ENCODE measurements at regions not wholly inside any gene's neighbourhood (a gene's known extent, or its start where the extent isn't known, plus 50 kb on each side); places are given as distances from the start of the nearest gene placed in this dataset.

DNA sequence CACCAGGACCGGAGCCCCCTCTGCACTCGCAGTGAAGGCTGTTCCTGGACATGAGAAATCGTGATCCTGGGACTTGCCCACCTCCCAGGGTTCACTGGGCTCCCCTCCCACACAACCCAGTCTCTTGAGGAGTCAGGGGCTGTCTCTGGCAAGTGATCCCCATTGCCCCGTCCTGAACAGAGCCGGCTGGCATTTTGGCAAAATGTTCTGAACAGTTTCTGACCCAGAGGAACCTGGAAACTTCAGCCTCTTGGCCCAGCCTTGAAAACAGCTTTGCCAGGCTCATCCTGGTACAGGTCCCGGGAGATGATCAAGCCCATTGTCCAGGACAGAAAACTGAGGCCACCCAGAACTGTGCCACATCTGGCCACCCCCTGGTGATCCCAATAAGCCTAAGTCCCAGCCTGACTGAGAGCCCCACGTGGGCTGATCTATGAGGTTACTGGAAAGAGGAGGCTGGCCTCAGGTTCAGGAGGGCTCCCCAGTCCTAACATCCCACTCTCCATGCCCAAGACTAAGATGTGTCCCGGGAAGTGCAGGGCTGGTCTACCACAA, 115.7 kb downstream of the OAT start:
- no peak for DNase-seq (ENCODE audit: low spot score)

DNA sequence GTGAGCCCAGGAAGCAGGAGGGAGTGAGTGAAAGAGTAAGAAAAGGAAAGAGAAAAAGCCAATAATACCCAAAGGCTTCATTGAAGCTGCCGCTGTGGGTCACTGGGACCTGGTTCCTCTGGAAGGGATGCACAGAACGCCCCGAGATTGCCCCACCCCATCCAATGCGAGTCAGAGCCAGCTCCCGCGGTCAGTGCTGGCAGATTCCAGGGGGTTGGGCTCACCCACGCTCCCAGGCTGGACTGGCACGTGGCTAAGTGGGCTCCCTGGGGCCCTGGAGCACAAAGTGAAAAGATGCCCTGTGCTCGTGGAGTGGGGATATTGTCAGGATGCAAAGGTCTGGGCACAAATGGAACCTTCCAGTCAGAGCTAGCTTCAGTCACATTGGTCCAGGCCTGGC, 117.0 kb downstream of the OAT start:
- DNase-seq (ENCODE audit: low spot score), result no peak

DNA sequence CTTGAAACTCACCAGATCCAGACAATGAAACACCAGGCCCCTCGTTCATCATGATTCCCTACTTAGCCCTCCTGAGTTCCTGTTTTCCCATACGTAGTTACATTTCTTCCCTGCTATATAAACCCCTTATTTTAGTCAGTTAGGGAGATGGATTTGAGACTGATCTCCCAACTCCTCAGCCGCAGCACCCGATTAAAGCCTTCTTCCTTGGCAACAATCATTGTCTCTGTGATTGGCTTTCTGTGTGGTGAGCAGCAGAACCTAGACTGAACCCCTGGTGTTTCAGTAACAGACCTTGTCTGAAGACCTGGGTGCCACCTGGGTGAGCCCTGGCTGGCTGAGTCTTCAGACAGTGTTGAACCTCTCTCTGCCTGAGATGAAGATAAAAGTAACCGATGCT, 118.0 kb downstream of the OAT start:
- no peak for DNase-seq (ENCODE audit: low spot score)

DNA sequence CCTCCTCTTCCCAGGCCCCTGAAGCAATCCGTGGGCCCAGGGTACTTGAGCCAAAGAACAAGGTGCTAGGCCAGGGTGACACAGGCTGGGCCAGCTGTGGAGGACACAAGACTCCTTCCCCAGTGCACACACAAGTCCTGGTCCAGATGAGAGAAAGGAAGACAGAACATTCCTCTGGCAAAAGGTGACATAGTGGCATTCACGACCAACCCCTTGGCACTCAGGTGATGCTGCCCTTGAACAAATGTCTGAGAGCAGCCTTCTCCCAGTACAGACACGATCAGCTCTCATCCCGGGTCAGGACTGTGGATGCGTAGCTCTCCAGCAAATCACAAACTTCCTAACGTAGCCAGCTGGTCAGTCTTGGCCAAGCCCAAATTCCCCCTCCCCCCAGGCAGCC, 118.5 kb downstream of the OAT start:
- no peak for DNase-seq (ENCODE audit: low spot score)

DNA sequence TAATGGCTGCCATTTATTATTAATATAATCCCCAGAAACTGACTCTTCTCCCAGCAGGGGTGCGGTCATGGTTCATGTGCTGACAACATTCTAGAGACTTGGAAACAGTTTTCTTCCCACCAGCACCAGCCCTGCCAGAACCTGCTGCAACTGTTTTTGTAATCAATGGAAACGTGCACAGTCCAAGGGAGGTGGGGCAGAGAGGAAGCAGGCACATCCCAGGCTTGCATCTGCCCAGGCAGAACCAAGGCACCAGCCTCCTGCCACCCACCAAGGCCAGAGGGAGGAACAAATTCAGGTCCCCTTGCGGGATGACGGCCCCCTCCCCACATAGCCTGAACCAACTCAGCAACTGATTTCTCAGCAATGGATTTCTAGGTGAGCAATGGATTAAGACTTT, 119.0 kb downstream of the OAT start:
- no peak for DNase-seq (ENCODE audit: low spot score)

DNA sequence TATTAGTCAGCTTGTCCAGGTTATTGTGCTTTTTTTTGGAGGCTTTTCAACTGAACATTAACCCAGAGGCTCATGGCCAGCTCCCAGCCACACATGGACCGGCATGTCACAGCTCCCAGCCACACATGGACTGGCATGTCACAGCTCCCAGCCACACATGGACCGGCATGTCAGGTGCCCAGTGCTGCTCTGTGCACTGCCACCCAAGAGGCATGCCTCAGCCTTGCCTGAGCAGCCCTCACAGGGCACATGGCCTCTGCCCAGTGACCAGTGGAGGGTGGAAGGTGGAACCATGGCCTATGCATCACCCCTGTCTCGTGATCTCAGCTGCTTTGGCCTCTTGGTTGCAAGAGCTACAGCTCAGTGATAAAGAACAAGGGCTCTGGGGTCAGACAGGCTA, 119.8 kb downstream of the OAT start:
- no peak for DNase-seq (ENCODE audit: low spot score)

DNA sequence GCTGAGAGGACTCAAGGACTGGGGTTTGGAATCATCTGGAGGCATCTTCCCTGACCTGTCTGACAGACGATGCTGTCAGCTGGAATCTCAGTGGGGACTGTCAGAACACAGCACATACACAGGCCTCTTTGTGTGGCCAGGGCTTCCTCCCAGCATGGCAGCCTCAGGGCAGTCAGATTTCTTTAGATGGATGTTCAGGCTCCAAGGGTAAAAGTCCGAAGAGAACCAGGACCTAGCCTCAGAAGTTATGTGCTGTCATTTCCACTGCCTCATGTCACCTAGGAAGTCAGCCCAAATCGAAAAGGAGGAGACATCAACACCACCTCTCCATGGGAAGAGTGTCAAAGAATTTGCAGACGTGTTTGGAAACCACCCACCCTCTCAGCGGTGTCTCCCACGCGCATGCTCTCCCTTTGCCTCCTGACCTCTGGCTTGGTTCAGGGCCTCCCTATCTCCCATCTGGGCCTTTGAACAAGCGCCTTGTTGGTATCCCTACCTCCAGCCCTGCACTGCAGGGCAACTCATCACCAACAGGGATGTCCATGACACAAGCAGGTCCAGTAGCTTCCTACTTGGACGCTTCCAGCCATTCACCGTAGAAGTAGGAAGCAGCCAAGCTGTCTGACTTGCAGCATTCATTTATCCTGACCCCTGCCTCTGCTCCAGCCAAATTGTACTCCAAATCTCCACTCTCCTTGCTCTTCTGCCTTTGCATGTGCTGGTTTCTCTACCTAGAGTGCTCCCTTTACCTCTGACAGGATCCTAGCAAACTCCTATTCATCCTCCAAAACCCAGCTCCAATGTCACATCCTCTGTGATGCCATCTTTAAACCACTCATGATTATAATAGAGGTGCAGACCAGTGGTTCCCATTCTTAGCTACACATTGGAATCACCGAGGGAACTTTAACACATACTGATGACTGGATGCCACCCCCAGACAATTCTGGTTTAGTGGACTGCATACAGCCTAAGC, 121.6 kb downstream of the OAT start:
- DNase-seq (ENCODE audit: low spot score), result no peak

DNA sequence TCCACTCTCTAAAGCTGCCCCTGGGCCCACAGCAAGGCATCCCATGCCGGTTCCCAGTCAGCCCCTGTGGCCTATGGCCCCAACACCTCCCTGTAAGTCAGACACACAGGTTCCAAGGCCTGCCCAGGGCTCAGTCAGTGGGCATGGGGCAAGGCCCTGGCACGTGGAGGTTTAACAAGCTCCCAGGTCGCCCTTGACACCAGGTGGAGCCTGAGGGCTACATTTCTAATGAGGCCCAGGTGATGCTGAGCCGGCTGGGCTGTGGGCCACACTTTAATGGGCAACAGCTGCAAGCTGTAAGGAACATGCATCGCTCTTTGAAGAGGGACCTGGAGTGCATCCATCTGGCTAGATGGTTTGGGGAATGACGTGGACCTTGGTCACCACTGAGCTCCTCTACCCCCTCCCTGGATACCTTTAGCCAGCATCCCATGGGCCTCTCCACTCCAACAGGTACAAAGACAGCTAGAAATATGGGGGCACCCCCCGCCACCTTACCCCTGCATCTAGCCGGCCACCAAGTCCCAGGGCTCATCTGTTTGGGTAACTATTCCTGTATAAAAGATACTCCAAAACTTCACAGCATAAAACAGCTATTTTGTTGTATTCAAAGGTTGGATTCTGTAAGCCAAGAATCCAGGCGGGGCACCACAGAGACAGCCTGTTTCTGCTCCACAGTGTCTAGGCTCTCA, 122.5 kb downstream of the OAT start:
- DNase-seq (ENCODE audit: low spot score), result no peak

DNA sequence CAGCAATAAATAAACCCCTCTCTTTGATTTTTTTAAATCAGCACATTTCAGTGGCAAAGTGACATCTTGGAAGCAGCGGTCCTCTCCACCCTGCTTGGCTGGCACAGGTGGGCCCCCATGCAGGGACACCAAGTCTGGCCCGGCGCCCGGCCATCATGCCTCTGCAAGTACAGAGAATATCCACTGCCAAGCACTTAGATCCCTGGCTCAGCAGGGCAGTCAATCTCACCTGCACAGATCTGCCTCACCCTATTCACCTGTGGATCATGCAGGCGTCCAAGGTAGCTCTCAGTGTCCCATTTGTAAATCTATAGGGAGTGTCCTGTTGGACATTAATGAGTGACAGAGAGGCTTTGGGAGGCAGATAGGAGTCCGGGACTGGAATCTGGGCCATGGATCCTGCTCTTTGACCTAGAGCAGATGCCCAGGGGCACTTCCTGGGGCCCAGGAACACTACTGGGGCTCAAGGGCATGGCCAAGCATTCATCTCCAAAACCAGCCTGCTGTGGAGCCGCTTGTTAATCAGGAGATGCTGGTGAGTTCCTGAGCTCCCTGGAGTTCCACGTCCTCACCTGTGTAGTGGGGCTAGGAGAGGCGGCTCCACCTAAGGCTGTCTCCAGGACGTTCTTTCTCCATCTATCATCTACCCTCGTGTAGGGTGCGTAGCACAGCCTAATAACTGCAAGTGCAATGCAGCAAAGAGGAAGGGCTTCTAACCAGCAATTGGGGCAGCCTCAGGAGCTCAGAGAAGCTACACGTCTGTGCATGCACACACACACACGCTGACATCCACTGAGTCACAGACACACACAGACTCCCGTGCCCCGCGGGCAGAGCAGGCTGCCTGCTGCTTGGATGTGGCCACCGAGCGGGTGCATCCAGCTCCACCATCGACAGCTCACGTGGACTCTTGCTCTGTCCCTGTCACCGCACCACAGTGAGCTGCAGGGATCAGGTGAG, 123.6 kb downstream of the OAT start:
- no peak for DNase-seq (ENCODE audit: low spot score)

DNA sequence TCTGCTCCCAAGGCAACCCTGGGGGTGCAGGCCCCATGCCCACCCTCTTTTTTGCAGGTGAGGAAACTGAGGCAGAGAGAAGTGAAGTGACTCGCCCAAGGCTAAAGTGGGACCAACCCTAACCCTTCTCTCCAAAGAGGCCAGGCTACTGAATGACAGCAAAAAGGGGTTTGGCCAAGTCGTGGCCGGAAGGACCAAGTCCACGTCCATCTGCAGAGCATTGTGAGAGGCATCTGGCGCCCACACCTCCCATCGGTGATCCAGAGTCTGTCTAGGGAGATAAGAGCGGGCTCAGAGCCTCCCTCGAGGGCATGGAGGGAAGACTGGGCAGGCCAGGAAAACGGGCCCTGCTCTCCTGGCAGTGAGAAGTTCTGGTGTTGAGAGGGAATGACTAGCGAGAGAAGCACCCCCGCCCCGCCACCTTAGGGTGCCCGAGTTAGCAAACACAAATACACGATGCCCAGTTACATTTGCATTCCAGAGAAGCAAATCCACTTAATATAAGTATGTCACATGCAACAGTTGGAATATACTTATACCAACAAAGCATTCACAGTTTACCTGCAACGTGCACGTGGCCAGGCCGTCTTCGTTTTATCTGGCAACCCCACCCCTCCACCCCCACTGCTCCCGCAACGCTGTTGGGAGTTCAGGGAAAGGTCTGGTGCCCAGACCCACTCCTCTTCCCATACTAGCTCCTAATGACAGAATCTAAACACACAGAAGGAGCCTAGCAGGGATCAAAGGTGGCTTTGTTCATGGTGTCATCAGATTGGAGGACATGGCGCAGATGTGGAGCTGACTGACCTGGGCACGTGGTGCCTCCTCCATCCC, 124.9 kb downstream of the OAT start:
- DNase-seq (ENCODE audit: low spot score), result no peak

DNA sequence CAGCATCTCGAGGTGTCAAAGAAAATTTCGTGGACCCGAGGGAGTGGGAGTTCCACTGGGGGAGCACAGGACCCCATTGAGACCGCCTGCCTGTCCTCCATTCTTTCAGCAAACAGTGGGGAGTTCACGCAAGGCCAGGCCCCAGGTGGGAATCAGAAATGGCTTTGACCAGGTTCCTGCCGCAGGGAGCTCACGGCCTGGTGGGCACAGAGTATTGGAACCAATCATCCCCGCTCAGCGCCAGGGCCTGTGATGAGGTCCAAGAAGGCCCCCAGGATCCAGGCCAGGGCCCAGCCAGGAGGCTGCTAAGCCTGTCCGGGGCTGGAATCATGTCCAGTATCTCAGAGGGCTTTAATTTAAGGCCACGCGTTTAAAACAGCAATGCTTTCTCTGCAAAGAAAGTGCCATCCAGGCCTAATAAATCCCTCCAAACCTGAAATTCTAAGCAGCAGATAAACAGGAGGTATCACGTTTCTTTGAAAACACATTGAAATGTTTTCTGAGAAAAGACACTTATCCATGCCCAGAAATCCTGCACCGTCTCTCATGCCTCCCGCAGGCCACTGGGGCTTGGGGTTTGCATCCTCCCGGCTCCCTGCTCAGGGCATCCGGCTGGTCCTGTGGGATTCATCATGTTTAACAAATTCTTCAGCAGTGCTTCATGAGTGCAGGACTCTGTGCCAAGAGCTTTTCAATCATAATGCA, 125.7 kb downstream of the OAT start:
- DNase-seq (ENCODE audit: low spot score), result no peak

DNA sequence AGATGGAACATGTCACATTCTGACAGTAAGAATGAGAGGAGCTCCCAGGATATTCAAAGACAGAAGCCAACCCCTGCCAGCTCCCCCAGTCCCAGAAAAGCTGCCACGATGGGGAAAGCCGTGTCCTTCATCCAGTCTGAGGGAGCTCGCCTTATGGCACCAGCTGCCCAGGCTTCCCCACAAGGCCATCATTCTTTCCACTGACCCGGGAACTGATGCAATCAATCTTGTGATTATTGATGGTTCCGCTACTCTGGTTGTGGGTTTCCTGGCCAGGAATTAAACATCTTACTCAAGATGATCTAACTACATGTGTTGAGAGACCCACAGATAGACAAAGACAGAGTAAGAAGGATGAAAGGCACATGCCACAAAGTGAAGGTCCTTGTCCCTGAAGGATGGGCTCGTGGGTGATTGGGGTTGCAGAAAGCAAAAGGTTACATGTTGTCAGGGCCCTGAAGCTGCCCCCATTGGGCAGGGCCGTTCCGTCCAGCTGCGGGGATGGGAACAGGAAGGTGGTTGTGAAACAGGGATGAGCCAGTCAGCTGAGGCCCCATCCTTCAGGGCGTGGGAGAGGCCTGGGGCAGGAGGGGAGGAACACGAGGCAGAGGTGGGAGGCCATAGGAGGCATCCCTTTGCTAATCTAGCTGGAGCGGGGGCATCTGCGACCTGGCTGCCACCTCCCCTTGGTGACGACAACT, 127.6 kb downstream of the OAT start:
- no peak for DNase-seq (ENCODE audit: low spot score)

DNA sequence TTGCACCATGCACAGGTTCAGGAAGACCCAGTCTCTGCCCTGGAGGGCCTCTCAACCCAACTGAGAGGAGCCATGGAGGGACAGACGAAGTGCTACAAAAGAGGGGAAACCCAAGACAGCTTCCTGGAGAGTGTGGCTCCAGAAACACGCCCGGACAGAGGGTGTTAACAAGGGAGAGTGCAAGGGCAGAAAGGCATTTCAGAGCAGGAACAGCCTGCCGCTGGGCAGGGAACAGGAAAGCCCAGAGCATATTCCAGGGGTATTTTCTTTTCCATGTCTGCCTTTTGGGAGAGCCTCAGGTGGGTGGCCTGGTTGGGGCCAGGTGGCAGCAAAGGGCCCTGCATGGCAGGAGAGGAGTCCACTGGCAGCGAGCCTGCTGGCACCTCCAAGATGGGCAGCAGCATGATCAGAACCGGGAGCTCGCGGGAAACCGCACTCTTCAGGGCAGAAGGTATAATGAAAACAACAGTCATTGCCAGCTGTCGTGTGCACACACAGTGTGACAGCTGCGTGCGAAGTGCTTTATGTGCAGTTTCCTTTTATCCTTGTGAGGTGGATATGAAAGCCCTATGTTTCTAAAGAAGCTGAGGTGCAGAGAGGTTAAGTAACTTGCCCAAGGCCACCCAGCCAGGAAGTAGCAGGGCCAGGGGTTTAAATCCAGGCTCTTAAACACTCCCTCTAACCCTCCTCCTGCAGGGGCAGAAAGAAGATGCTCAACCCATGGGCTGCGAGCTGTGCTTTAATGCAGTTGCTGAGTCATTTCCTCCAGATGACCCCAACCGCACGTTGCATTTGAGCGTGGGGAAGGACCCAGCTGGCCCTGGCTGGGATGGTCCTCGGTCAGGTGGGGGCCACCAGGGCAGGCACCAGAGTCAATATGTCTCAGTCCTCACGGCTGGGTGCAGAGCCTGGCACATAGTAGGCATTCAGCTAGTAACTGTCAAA, 128.6 kb downstream of the OAT start:
- DNase-seq (ENCODE audit: low spot score), result no peak

DNA sequence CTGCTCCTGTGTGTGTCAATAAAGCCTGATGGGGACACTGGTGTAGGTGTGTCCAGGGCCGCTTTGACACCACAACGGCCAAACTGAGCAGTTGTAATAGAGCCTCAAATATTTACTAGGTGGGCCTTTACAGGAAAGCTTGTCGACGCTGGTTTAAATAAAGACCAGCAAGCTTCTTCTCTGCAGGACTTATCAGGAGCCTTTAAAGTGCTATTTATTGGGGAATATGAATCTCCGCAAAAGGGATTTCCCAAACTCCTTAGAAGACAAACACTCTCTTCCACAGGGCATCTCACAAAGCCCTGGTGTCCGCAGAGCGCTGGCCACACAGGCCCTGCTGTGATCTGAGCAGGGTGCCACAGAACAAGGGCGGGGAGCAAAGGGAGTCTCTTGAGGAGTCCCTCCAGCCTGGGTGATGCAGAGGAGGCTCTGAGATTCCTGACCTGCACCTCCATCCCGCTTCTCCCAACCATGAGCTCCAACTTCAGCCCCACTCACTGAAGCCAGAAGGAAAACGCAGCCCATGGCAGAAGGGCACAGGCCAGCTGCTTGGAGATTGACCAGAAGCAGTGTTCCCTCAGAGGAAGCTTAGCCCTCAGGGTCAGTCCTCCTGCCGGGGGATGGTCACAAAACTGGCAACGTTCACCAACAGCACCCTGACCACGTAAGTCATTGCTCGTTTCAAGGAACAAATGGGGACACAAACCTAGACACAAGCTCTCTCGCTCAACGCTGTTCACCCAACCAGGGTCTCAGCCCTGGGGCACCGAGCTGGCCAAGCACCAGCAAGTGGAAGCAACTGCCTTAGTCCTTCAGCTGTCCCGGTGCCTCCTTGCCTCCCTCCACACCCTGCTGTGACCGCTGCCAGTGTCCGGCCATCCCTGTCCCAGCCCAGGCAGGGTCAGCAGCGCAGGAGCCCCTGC, 129.5 kb downstream of the OAT start:
- no peak for DNase-seq (ENCODE audit: low spot score)

DNA sequence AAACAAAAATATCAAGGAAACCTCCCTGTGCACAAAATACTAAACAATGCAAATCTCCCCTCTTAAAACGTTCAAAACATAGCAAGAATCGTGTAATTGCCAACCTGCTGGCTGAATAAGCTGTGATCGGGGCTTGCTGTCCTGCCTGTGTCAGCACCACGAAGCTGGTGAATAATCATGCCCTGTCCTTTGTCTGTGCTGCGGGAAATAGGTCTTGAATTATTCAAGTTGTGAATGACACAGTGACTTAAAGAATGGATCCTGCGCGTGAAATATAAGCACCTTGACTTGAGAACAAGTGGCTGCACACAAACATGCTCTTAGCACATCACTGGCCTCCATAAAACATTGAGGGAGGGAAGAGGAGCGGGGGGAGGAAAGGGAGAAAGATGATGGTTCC, 130.2 kb downstream of the OAT start:
- DNase-seq (ENCODE audit: low spot score), result no peak

DNA sequence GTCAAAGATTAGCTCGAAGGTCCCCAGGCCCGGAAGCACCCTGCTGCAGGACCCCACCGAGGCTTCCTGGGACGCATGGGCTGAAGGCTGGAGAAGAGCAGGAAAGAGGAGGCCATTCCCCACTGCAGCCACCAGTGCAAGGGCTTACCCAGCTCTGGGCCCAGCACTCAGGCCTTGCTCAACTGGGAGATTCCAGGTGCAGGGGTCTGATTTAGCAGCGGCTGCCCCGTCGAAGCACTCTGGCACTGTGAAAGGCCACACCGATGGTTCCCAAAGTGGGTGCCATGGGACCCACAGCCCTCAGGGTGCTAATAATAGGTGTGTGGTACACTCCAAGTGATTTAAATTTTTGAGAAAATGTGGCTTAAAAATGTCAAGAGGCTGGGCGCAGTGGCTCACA, 130.9 kb downstream of the OAT start:
- no peak for DNase-seq (ENCODE audit: low spot score)

DNA sequence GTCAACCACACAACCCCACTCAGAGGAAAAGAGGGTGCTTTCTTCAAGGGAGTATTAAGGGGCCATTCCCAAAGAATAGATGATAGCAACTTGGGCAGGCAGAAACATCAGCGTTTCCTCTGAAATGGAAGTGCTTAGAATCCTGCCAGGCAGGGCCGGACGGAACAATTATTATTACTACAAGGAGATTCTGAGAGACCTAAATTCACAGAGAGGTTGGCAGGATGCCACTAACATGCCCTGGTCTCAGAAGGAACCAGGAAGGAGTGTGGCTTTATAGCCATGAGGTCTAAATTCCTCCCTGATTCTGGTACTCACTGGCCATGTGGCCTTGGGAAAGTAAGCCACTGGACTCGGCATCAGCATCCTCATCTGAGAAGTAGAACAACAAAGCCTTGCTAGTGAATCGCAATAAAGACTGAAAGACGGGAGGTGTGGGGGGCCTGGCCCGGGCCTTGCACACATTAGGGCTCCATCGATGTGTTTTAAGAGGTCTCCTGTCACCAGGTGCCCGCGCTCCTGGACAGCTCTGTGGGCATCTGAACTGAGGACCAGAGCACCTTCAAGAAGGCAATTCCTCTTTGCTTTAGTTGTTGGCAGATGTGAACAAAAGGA, 131.5 kb downstream of the OAT start:
- DNase-seq (ENCODE audit: low spot score), result no peak
